Gastrocnemius medialis (tissue), 4 donors: ENCODE measurements at regions not wholly inside any gene's neighbourhood (a gene's known extent, or its start where the extent isn't known, plus 50 kb on each side); places are given as distances from the start of the nearest gene placed in this dataset.

Source experiments
- ATAC-seq, 2 donors: fragments of 150-250 bp; one replicate each; pipeline ENCODE4 v1.9.1; 2016
- DNase-seq, 2 donors: peaks; one replicate each; pipeline ENCODE4 v3.0.0-alpha.2; 2019
- H3K27ac ChIP-seq, 4 donors: fragments of 200-600 bp; sonication (generic); 1 replicate in 1 of 4; 2 replicates in 3 of 4; pipeline ENCODE4 v1.5.1; 2016 to 2018; ENCODE audit warnings: mild to moderate bottlenecking in 2 of 4, moderate library complexity in 1 of 4
- H3K27me3 ChIP-seq, 3 donors: fragments of 200-600 bp; sonication (generic) in 2 of 3; 1 replicate in 1 of 3; 2 replicates in 2 of 3; pipeline versions ENCODE4 v1.5.1 to v1.6.0; 2016 to 2019; ENCODE audit warnings: mild to moderate bottlenecking in 1 of 3, moderate library complexity in 1 of 3
- H3K36me3 ChIP-seq, 2 donors: fragments of 200-600 bp; sonication (generic) in 1 of 2; one replicate each; pipeline ENCODE4 v1.5.1; 2017 to 2018
- H3K4me1 ChIP-seq, 2 donors: fragments of 200-600 bp; sonication (generic) in 1 of 2; one replicate each; pipeline ENCODE4 v1.5.1; 2016 to 2017; ENCODE audit warnings: mild to moderate bottlenecking in 2 of 2
- H3K4me3 ChIP-seq, 4 donors: fragments of 200-600 bp; sonication (generic) in 3 of 4; 1 replicate in 1 of 4; 2 replicates in 3 of 4; pipeline ENCODE4 v1.5.1; 2016 to 2019; ENCODE audit warnings: mild to moderate bottlenecking in 2 of 4
- H3K9me3 ChIP-seq, 3 donors: fragments of 200-600 bp; sonication (generic) in 2 of 3; 1 replicate in 1 of 3; 2 replicates in 2 of 3; pipeline ENCODE4 v1.5.1; 2016 to 2019
- CTCF ChIP-seq, 5 experiments: fragments of 450-650 bp in 3 of 5; fragments of 200-600 bp in 2 of 5; sonication (generic) in 2 of 5; IDR thresholded peaks in 4 of 5; conservative IDR thresholded peaks in 1 of 5; 1 replicate in 4 of 5; 2 replicates in 1 of 5; pipeline ENCODE4 v1.5.1; 2016 to 2019; ENCODE audit warnings: antibody characterized with exemption in 5 of 5, mild to moderate bottlenecking in 3 of 5, moderate library complexity in 3 of 5
- POLR2A ChIP-seq, 2 donors: fragments of 450-650 bp; IDR thresholded peaks; one replicate each; pipeline ENCODE4 v1.6.1; 2017; ENCODE audit warnings: antibody characterized with exemption in 2 of 2, mild to moderate bottlenecking in 2 of 2, moderate library complexity in 2 of 2
- in situ Hi-C, 4 donors: fragments of 200-750 bp; cut with MboI; loops; one replicate each; pipeline versions ENCODE4 v1.15.0 to v1.8.0; 2017; ENCODE audit warnings: low sequenced_read_pairs in 4 of 4
- intact Hi-C: fragments of 100-400 bp; cut with DNase I; formaldehyde crosslinking; loops from one replicate; pipeline ENCODE4 v1.15.1; 2023; ENCODE audit warnings: low total_unique reads

- in situ Hi-C loops: no loop called here
- no peak overlapping the region for H3K4me3 ChIP-seq
- no peak overlapping the region for H3K27ac ChIP-seq
- ATAC-seq (no peak), DNase-seq (no peak)
- no peaks in the 10 kb centered on the region for H3K4me1 ChIP-seq
- no peaks in the 10 kb centered on the region for H3K27me3 ChIP-seq
- H3K36me3 ChIP-seq: no peaks in the 10 kb centered on the region
- intact Hi-C loops: no loop called here
- H3K9me3 ChIP-seq: no peaks in the 10 kb centered on the region
- TF ChIP-seq POLR2A (IDR thresholded peaks at IDR 0.05) (no peak), CTCF (IDR thresholded peaks at IDR 0.05 in 4 of 5, conservative IDR thresholded peaks at IDR 0.05 in 1 of 5) (no peak)
These were observed 466.5 kb upstream of the ARID1B start for GRCh38 chr6:156310701-156311100.

GRCh38 chr6:156309017-156309416, 468.2 kb upstream of the ARID1B start:
- no peak for TF ChIP-seq CTCF (IDR thresholded peaks at IDR 0.05 in 4 of 5, conservative IDR thresholded peaks at IDR 0.05 in 1 of 5)
- in situ Hi-C loops: no loop called here

GRCh38 chr6:156308604-156309003, 468.6 kb upstream of the ARID1B start:
- no peak overlapping the region for H3K4me3 ChIP-seq
- H3K4me1 ChIP-seq: no peaks in the 10 kb centered on the region
- no peak for TF ChIP-seq POLR2A (IDR thresholded peaks at IDR 0.05)
- no peak for TF ChIP-seq CTCF (IDR thresholded peaks at IDR 0.05 in 4 of 5, conservative IDR thresholded peaks at IDR 0.05 in 1 of 5)
- H3K36me3 ChIP-seq: no peaks in the 10 kb centered on the region
- no peak overlapping the region for H3K27ac ChIP-seq
- in situ Hi-C loops: no loop called here
- H3K9me3 ChIP-seq: no peaks in the 10 kb centered on the region
- intact Hi-C loops: no loop called here
- DNase-seq (no peak), ATAC-seq (no peak)
- H3K27me3 ChIP-seq: no peaks in the 10 kb centered on the region

More at GRCh38 chr6:156309017-156309416, 468.2 kb upstream of the ARID1B start:
- no peak overlapping the region for H3K4me3 ChIP-seq
- no peaks in the 10 kb centered on the region for H3K4me1 ChIP-seq
- no peak for ATAC-seq
- no peaks in the 10 kb centered on the region for H3K27me3 ChIP-seq
- H3K9me3 ChIP-seq: no peaks in the 10 kb centered on the region
- no peaks in the 10 kb centered on the region for H3K36me3 ChIP-seq
- H3K27ac ChIP-seq: no peak overlapping the region
- intact Hi-C loops: no loop called here
- no peak for DNase-seq

GRCh38 chr6:156306531-156306930, 470.6 kb upstream of the ARID1B start:
- DNase-seq: no peak
- in situ Hi-C loops: no loop called here

More at GRCh38 chr6:156306531-156306930, 470.6 kb upstream of the ARID1B start:
- intact Hi-C loops: no loop called here
- no peaks in the 10 kb centered on the region for H3K27me3 ChIP-seq
- no peaks in the 10 kb centered on the region for H3K4me1 ChIP-seq
- H3K9me3 ChIP-seq: no peaks in the 10 kb centered on the region
- H3K4me3 ChIP-seq: no peak overlapping the region
- TF ChIP-seq CTCF (IDR thresholded peaks at IDR 0.05 in 4 of 5, conservative IDR thresholded peaks at IDR 0.05 in 1 of 5) (no peak), POLR2A (IDR thresholded peaks at IDR 0.05) (no peak)
- no peak for ATAC-seq
- H3K27ac ChIP-seq: no peak overlapping the region
- no peaks in the 10 kb centered on the region for H3K36me3 ChIP-seq
